GM19025 (cell line): ENCODE measurements at regions not wholly inside any gene's neighbourhood (a gene's known extent, or its start where the extent isn't known, plus 50 kb on each side); places are given as distances from the start of the nearest gene placed in this dataset.
A peak's percentile ranks its signal among the peaks of the same experiment; 100 is the strongest.

Source experiments
- ATAC-seq: cut with Tn5 transposase; IDR thresholded peaks from one replicate; pipeline ENCODE4 v1.9.1; 2021; ENCODE audit warnings: mild to moderate bottlenecking, low read depth, moderate library complexity; ENCODE audit not compliant: unreplicated experiment

DNA sequence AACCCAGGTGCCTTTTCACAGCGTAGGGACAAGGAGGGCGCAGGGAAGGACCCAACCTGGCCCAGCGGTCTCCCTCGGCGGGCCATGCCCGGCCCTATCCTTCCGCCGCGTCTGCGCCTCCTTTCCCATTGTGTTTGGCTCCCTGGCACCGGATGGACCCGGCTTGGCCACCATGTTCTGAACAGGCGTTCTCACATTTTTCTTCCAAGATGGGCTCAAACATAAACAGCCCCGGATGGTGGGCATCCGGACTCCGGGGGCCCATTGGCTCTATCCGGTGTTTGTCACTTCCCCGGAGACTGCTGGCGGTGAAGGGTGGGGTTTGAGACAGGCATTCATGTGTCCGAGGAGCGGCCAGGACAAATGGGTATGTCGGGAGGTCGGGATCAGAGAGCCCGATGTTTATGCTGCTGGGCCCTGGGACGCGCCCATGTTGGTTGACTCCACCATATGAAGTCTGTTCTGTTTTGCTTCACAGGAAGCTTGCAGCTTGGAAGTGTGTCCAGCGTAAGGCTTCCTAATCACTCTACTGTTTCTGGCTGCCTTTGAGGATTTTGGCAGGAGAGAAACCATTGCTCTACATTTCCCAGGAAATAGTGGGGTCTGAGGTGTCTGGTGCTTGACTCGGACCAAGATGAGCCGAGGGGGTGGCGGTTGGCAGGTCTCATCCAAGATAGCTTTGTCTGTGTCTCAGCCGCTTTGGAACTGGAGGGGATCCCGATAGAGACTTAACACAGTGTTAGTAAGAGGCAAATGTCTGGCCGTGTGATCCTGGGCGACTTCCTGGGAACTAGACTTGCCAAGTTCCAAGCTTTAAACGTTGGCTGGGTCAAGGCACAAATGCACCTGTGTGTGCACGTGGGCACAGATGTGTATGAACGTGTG lies 188.3 kb downstream of the IRF8 start:
- no peak for ATAC-seq

DNA sequence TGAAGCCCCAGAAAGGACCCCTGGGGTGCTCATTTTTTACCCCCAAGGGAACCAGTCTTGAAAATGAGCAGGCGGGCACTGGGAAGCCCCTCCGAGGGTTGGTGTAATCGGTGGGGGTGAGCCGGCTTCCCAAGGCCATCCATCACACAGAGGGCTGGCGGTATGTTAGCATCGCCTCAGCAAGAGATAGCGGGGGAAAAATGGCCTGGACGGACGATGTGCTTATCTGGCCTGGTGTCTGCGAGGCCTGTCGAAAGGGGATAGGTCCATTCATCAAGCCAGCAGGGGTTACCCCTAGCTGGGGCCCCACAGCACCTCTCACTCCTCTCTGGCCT lies 188.9 kb downstream of the IRF8 start:
- no peak for ATAC-seq

DNA sequence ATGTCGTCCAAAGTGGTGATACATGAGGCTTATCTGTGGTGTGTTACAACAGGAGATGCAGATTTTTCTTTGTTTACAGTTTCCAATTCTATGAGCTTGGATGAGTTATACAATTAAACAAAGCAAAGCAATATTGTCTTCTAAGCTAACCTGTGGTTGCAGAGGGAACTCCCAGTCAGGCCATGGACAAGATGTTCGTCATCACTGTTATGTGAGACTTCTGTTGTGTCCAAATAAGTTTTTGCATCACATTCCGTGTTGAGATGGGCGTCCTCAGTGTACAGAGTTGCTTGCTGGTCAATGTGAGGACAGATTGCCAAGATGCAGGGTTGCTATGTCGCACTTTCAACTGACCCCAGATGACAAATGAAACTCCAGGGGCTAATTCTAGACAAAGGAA lies 189.3 kb downstream of the IRF8 start:
- ATAC-seq = no peak

DNA sequence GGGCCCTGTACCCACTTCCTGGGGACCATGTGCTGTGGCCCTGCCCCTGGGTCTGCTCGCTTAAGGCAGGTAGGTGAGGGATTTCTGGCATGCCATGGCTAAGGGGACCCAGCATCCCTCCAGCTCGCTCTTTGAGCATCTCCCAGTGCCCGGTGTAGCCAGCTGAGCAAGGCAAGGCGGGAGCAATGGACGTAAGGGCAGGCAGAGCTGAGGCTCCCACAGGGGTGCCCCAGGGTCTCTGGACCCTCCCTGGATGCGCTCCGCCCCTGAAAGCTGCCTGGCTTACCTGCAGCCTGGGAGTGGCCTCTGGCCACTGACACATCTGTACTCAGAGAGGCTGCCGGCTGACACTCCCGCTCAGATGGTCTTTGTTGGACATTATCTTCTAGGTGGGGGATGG lies 189.9 kb downstream of the IRF8 start:
- no peak for ATAC-seq

DNA sequence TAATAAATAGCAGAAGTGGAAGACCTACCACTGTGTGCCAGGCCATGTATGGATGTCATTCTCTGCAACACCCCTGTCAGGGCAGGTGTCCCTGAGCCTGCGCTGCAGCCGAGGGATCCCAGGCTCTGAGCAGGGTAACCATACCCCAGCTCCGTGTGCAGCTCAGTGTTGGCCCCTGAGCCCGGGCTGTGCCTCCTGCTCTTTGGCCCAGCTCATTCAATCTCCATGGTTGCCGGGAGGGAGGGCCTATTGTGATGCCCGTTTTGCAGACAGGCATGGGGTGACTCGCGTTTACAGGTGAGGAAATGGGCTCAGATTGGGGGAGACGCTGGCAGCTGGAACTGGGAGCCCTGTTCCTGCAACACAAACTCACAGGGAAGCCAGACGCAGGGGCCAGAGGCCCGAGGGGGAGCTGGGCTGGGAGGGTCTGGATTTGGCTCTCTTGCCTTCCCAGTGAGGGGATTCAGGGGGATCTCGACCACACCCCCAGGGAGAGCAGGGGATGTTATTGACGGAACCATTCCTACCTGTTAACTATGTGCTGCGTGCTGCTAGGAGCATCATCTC lies 190.5 kb downstream of the IRF8 start:
- ATAC-seq = no peak

DNA sequence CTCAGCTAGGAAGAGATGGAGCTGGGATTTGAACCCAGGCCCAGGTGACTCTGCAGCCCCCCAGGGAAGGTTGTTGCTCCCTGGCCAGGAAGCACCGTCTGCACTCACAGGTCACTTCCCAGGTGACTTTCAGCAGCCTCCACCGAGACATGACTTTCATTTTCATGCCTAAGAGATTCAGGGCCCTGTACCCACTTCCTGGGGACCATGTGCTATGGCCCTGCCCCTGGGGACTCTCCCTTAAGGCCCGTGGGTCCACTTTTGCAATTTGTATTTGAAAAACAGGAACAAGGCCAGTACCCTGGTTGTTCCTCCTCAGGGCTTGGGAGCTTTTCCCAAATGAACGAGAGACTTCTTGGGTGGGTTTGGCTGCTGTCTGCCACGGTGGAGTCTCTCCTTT lies 191.0 kb downstream of the IRF8 start:
- peak; percentile 61 for ATAC-seq

DNA sequence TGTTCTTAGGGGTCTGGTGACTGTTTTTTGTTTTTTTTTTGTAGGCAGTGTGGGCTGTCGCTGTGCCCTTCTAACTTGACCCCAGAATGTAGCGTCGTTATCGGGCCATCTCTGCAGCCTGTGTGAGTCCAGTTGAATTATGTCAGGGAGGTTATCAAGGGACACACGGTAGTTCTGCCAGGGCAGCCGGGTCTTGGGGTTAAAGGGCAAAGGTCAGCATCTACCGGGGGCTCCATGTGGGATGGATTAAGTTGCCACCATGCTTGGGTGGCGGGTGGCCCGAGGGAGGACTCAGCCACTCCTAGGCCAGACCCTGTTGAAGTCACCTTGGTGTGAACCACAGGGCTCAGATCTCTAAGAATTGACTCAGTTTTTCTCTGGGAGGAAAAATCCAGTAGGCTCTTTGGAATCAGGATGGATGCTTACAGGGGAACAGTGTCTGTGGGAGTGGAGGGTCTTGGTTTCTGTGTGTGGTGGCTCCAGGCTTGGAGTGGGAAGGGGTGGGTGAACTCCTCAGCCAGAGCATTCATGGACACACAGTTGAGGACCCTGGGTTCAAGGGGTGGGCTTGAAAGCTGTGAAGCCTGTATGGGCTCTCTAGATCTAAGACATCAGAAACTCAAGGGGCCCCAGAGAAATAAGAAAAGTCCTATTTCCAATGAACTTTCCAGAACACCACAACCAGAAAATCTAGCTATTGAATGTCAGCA lies 191.7 kb downstream of the IRF8 start:
- no peak for ATAC-seq

DNA sequence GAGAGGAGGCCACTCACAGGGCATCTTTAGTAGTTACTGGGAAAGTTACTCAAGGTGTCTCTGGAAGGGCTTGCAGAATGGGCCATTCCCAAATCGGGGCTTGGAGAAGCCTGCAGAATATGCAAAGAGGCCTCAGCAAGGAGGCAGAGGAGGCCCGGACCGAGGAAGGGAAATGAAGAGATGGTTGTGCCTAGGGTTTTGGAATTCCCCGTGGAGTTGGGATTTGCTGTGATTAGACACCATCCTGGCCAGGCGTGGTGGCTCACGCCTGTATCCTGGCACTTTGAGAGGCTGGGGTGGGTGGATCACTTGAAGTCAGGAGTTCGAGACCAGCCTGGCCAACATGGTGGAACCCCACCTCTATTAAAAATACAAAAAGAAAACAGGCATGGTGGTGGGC lies 193.0 kb downstream of the IRF8 start:
- ATAC-seq = no peak

DNA sequence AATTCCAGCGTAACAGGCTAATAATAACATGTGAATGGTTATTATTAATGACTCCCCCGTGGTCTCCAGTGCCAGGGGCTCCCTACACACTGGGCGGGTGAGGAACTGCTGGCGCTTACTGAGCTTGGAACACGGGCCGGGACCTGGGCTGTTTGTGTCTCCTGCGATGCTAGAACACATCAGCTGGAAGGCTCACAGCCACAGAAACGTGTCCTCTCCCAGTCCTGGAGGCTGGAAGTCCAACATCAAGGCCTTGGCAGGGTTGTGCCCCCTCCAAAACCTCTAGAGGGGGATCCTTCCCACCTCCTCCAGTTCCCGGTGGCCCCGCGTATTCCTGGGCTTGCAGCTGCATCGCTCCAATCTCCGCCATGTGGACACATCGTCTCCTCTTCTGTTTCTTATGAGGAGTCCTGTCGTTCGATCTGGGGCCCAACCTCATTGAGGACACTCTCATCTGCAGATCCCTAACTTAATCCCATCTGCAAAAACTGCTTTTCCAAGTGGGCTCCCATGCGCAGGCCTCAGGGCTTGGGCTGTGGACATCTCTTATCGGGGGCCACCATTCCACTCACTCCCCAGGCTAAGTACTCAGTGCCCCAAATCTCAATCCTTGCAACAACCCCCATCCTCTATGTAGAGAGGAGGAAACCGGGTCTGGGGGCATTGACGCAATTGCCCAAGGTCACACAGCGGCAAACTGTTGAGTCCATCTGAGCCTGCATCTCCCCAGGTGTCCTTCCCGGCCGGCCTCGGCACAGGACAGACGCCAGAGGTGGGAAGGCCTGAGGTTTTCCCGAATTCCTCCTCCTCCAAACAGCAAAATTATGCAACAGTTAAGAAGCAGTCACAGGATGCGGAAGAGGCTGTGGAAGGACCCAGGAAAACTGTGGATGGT lies 193.9 kb downstream of the IRF8 start:
- no peak for ATAC-seq

DNA sequence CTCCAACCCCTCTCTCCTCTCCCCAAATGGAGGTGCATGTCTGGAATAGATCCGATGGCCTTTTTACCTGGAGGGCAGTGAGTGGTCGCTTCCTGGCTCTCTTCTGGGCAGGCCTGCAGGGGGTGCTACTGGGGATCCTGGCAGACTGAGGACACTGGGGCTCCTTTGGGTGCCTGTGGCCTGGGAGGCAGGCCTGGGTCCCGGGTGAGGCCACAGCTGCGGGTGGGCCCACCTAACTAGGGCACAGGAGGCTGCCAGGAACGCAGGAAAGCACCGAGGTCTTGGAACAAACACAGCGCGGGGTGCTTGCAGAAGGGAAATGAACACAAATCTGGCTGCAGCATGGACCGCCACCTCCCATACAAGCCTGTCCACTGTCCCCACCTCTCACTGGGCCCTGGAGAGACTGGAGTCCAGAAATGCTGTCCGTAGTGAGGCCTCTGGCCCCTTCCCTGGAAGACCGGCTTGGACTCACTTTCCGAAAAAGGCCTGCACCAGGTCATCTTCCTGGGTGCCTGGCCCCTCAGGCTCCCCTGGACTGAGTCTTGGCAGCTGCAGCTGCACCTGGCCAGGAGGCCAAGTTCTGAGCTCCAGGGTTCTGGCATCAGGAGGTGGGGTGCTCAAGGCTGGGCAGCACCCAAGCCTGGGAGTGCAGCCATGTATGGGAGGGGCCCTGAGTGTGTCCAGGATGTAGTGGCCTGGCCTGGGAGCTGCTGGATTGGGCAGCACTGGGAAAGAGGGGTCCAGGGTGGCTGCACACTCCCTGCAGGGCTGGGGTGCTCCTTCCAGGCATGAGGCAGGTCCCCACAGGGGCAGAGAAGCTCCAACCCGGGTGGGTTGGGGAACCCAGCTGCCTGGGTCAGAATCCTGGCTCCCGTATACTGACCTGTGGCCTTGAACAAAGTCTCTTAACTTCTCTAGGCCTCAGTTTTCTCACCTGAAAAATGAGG lies 195.1 kb downstream of the IRF8 start:
- no peak for ATAC-seq

DNA sequence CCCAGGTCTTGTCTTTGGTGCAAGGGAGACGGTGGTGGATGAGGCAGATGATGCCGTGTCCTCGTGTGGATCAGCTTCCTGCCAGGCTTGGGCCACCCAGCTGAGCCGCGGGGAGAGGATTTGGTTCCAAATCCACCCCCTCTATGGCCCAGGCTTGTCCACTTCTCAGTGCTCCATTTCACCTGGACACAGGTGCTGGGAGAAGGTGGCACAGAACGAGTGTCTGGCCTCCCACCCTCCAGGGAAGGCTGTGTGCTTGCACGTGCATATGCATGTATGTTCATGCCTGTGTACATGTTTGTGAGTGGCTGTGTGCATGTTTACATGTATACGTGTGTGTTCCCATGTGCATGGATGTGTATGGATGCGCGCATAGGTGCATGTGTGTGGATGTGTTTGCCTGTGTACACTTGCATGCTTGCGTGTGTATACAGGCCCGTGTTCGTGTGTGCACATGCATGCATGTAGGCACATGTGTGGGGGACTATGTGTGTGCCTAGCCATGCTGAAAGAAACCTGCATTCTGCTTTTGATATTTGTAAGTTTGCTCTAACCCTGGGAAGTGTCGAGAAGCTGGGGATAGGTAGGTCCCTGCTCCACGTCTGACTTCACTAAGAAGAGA lies 196.3 kb downstream of the IRF8 start:
- ATAC-seq = no peak

DNA sequence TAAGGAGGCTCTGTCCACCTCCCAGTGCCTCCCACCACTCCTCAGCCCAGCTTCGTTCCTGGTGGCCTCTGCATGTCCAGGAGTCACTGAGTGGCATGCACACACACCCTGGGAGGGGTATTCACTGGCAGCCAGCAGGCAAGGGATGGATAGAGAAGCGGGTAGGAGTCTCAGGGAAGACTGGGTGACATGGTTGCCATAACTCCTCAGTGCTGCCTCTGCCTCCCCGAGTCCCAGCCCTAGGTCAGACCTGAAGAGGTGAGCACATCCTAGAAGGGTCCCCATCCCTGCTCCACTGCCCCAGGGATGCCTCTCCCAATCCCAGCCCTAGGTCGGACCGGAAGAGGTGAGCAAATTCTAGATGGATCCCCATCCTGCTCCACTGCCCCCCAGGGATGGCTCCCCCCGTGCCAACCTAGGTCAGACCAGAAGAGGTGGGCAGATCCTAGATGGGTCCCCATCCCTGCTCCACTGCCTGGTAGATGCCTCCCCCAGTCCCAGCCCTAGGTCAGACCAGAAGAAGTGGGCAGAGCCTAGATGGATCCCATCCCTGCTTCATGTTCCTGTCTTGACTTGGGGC lies 197.0 kb downstream of the IRF8 start:
- ATAC-seq = no peak

DNA sequence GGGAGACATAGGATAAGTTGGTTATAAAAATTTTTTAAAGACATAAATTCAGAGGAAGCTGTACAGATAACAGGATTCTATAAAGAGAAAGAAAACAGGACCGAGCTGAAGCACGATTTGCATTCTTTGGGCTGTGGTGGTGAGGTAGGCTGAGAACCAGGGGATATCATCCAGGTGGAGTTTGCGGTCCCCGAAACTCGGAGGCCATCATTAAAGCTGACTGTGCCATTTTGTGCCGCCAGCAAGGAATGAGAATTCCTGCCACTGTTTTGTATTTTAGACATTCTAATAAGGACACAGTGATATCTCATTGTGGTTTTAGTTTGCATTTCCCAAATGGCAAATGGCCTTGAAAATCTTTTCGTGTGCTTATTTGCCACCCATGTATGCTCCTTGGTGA lies 197.9 kb downstream of the IRF8 start:
- no peak for ATAC-seq

DNA sequence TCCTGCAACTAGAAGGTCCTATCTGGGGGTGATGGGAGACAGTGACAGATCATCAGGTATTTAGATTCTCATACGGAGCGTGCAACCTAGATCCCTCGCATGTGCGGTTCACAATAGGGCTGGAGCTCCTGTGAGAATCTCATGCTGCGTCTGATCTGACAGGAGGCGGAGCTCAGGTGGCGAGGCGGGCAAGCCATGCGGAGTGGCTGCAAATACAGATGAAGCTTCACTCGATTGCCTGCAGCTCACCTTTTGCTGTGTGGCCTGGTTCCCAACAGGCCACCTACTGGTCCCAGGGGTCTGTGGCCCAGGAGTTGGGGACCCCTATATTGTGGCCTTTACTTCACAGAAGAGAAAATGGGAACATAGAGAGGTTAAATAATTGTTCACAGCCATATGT lies 200.4 kb downstream of the IRF8 start:
- ATAC-seq = no peak

DNA sequence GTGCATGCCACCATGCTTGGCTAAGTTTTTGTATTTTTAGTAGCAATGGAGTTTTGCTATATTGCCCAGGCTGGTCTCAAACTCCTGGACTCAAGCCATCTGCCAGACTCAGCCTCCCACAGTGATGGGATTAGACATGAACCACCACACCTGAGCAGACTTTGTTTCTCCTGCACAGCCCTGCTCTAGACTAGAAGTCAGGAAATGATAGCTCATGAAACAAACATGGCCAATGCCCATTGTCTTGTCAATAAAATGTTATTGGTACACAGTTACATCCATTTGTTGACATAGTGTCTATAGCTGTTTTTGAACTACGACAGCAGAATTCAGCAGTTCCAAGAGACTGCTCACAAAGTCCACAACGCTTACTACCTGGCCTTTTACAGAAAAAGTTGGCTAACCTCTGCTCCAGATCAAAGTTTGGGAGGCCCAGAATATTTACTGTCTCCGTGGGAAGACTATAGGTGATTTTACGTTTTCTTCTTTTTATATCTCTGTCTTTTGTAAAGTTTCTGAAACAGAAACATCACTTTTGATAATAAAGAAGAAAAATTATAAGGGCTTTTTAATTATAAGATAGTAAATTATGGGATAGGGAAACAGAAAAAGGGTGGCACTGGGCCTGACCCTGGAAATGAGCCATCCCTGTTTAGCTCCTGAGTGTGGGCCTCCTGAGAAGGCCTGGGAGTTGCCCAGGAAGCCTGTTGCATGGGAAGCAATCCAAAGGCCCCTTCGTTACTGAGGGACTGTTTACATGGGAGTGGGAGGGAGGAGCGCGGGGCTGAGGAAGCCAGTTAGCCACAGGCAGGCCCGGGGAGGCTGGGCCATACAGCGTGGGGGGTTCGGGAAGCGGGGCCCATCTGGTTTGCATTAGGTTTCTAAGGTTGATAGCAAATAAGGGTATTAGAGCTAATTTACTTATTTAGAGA lies 201.5 kb downstream of the IRF8 start:
- ATAC-seq = no peak

DNA sequence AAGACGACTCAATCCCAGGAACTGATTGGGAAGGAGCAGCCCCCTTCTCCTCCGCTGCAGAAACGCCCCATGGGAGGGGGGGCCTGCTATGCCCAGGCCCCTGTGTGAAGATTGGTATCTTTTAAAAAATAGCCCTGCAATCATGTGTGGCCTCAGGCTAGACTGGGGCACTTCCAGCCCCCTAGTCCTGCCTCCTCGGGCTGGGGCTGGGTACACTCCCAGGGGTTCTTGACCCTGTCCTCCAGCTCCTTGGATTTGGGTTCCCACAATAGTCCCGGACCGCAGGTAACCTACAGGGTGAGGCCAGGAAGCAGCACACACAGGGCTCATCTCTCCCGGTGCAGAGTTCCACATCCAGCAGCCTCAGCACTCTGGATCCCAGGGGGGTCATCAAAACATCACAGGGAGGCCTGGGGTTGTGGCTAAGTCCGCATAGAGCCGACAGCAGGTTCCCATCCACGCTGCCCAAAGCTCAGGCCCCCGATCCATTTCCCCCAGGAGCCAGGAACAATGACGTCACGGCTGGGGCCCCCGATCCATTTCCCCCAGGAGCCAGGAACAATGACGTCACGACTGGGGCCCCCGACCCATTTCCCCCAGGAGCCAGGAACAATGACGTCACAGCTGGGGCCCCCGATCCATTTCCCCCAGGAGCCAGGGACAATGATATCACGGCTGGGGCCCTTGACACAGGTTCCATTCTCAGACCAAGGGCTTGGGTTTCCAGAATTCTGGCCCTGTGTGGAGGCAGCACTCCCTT lies 202.4 kb downstream of the IRF8 start:
- ATAC-seq = no peak

DNA sequence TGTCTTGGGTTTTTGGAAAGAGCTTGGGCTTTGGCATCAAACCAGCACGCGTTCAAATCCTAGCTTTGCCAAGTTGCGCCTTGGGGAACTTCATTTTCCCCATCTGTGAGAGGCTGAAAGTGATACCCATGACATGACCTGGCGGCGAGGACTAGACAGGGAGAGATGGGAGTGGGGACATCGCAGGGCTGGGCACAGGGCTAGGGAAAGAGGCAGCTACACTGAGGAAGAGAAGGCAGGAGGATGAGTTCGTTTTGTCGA lies 202.9 kb downstream of the IRF8 start:
- ATAC-seq = no peak
